Retinal pigment epithelial cell (primary cell): ENCODE measurements at regions not wholly inside any gene's neighbourhood (a gene's known extent, or its start where the extent isn't known, plus 50 kb on each side); places are given as distances from the start of the nearest gene placed in this dataset.
"Not testable (repeated sequence)": the region's sequence is repeated elsewhere in the genome, so short reads cannot be mapped to it uniquely, and the experiment has no call there.

Experiments used
- DNase-seq: peaks from one replicate; pipeline ENCODE4 v3.0.0-alpha.2; 2010; ENCODE audit warnings: low read depth
- H3K4me3 ChIP-seq: 2 replicates; pipeline ENCODE4 v1.5.1; 2011; ENCODE audit warnings: mild to moderate bottlenecking, low read length, control low read depth, moderate library complexity
- CTCF ChIP-seq: conservative IDR thresholded peaks from 2 replicates; pipeline ENCODE4 v1.5.1; 2011; ENCODE audit warnings: low read depth, low read length, control low read depth, inconsistent platforms

DNA sequence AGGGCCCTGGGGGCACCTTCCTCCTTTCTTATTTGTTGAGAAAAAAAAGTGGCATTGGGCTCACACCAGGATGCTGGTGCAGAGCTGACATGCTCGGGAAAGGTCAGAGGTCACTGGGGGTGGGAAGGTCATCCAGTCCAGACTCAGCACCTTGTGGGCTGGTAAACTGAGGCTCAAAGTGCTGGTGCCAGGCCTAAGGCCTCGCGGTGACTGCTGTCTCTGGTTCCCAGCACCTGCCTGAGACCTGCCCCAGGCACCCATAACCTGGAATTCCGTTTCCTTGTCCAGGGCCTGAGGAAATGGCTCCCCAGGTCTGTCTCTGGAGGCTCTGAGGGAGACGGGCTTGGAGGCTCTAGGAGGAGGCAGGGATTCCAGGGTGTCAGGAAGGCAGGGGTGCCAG is 521.0 kb downstream of the GOLGA6L6 start:
- not testable (repeated sequence) for DNase-seq

GRCh38 chr15:20019758-20020157 is 521.8 kb downstream of the GOLGA6L6 start:
- not testable (repeated sequence) for H3K4me3 ChIP-seq, DNase-seq

More for the DNA sequence above, 521.0 kb downstream of the GOLGA6L6 start:
- H3K4me3 ChIP-seq, result not testable (repeated sequence)

DNA sequence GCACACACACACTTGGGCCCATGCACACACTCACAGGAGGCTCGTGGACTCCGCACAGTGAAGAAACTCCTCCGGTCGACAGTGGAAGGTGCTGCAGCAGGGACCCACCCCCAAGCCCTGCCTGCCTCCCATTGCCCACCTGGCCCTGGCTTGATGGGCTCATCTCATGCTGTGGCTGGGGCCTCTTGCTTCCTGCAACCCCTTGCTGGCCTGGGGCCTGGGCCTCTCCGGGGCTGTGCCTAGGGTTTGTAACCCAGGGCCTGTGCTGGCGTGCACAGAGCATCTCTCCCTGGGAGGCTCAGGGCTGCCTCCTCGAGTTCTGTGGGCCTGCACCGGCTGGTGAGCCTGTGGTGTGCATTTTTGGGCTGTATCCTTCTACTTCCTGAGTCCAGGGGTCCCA is 524.0 kb downstream of the GOLGA6L6 start:
- H3K4me3 ChIP-seq, DNase-seq: not testable (repeated sequence)

GRCh38 chr15:20016941-20017340 is 524.7 kb downstream of the GOLGA6L6 start:
- H3K4me3 ChIP-seq, DNase-seq: not testable (repeated sequence)

- DNase-seq, result not testable (repeated sequence)
These were observed 528.8 kb downstream of the GOLGA6L6 start for GRCh38 chr15:20012837-20013236.

GRCh38 chr15:20010759-20011158 is 530.8 kb downstream of the GOLGA6L6 start:
- not testable (repeated sequence) for DNase-seq

More at GRCh38 chr15:20012837-20013236, 528.8 kb downstream of the GOLGA6L6 start:
- not testable (repeated sequence) for H3K4me3 ChIP-seq

DNA sequence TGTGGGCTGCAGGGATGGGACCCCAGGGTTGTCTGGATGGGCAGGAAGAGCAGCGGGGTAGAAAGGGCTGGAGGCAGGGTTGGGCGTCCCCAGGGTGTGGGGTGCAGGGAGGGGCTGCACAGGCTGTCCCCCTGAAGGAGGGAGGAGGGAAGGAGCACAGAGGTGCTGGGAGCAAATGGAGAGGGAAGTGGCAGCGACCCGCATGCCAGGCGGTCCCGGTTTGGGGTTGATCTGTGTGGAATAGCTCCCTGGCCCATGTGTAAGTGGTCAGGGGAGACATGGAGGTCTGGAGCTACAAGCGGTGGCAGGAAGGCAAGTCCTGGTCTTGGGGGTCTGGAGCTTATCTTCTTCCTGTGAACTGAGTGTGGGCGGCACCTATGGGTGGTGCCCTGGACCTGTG is 532.0 kb downstream of the GOLGA6L6 start:
- not testable (repeated sequence) for DNase-seq, H3K4me3 ChIP-seq

More at GRCh38 chr15:20010759-20011158, 530.8 kb downstream of the GOLGA6L6 start:
- not testable (repeated sequence) for H3K4me3 ChIP-seq

GRCh38 chr15:20007338-20007737 is 534.3 kb downstream of the GOLGA6L6 start:
- H3K4me3 ChIP-seq, DNase-seq: not testable (repeated sequence)

- DNase-seq, H3K4me3 ChIP-seq: not testable (repeated sequence)
These were observed 538.1 kb downstream of the GOLGA6L6 start for GRCh38 chr15:20003471-20003870.

DNA sequence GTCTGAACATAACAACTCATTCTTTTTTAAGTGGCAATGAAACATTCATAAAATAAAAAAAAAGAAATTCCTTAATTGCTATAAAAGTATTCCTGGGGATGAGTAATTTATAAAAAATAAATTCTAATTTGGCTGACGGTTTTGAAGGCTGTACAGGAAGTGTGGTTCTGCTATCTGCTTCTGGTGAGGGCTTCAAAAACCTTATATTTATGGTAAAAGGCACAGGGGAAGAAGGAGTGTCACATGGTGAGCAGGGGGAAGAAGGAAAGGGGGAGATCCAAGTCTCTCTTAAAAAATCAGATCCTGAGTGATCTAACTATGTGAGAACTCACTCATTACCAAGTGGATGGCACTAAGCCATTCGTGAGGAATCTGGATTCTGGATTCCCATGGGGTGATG is 539.0 kb downstream of the GOLGA6L6 start:
- not testable (repeated sequence) for H3K4me3 ChIP-seq, DNase-seq

DNA sequence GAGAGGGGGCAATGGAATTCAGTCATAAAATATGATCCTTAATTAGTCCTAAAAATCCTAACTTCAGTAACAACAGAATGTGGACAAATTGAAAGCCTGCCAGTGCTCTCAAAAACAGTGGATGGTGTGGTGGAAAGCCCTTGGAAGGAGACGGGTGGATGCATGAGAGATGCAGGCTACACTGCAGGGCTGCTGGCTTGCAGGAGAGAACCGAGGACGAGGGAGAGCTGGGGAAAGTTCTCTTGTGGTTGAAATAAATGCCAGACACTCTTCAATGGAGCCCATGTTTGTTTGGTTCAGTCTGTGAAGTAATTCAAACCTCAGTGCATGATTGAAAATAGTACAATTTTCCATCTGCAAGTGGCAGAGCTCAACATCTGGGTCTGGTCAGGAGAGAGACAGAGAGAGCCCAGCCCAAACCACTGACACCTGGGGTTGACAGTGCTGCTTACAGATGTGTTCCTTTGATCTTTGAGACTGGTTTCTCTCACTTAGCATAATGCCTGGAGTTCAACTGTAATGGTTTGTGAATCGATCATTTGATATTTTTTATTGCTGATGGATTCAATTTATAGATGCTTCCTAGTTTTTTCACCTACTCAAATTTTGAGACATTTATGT is 544.9 kb downstream of the GOLGA6L6 start:
- H3K4me3 ChIP-seq, DNase-seq: not testable (repeated sequence)

- DNase-seq, H3K4me3 ChIP-seq: not testable (repeated sequence)
These were observed 546.3 kb downstream of the GOLGA6L6 start for GRCh38 chr15:19995296-19995695.

DNA sequence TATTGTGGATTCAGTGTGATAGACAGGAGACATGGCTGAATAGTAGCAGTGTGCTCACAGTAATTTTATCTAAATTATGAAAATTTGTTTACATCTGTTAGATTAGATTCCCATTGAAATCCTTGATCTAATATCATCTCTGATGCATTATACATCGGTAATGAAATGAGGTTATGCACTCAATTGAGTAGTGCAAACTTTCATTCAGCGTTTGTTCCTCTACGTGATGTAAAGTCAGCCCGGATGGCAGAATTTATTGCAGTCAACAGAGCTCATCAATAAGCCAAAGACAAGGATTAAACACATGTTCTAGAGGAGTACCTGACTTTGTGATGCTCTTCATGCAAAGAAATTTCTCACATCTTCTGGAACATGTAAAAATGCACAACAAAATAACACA is 549.2 kb downstream of the GOLGA6L6 start:
- DNase-seq, result no peak
- no peak for TF ChIP-seq CTCF
- H3K4me3 ChIP-seq, result no peak overlapping the region

DNA sequence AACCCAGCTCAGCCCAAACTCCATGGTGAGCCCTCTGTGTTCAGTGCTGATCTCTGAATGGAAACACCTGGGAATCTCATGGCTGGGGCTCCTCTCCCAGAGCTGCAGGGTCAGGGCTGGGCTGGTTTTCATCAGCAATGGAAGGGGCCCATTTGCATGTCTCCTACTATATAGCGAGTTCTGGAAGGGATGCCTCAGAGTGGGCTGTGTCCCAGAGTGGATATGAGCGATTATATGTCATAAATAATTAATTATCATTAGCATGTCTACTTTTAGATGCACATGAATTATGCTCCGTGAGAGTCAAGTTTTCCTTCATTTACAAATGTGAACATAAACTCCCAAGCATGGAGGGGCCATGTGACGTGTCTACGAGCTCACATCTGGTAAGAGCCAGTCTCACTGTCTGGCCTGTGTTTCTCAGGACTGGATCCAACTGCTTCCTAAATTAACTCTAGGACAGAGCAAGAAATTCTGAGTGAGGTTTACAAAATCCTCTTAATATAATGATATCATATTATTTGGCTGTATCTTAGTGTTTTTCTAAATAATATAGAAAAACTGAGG is 553.4 kb downstream of the GOLGA6L6 start:
- no peak for TF ChIP-seq CTCF
- H3K4me3 ChIP-seq, result no peak overlapping the region
- DNase-seq, result no peak
